Thyroid gland (tissue), 4 donors: ENCODE measurements at regions not wholly inside any gene's neighbourhood (a gene's known extent, or its start where the extent isn't known, plus 50 kb on each side); places are given as distances from the start of the nearest gene placed in this dataset.

Experiments
- DNase-seq, 2 donors: peaks; one replicate each; pipeline ENCODE4 v3.0.0-alpha.2; 2019
- H3K27ac ChIP-seq, 3 donors: fragments of 200-600 bp; sonication (generic); 1 replicate in 2 of 3; 2 replicates in 1 of 3; pipeline ENCODE4 v1.5.1; 2016 to 2019; ENCODE audit warnings: mild to moderate bottlenecking in 1 of 3, moderate library complexity in 1 of 3
- H3K27me3 ChIP-seq: fragments of 200-600 bp; sonication (generic); one replicate; pipeline ENCODE4 v1.5.1; 2019
- H3K36me3 ChIP-seq, 2 donors: fragments of 200-600 bp; sonication (generic); one replicate each; pipeline ENCODE4 v1.5.1; 2016 to 2019
- H3K4me1 ChIP-seq, 2 donors: fragments of 200-600 bp; sonication (generic); one replicate each; pipeline ENCODE4 v1.5.1; 2017 to 2019
- H3K4me3 ChIP-seq, 3 donors: fragments of 200-600 bp; sonication (generic); replicated peaks in 1 of 3; 1 replicate in 2 of 3; 2 replicates in 1 of 3; pipeline ENCODE4 v1.5.1; 2016; ENCODE audit warnings: mild to moderate bottlenecking in 1 of 3
- H3K9me3 ChIP-seq: fragments of 200-600 bp; sonication (generic); one replicate; pipeline ENCODE4 v1.5.1; 2017
- CTCF ChIP-seq, 6 experiments: fragments of 200-600 bp in 3 of 6; fragments of 450-650 bp in 3 of 6; sonication (generic) in 3 of 6; IDR thresholded peaks; one replicate each; pipeline ENCODE4 v1.5.1; 2016 to 2019; ENCODE audit warnings: antibody characterized with exemption in 6 of 6, mild to moderate bottlenecking in 2 of 6, inconsistent platforms in 1 of 6, moderate library complexity in 1 of 6
- POLR2A ChIP-seq, 2 donors: fragments of 450-650 bp; IDR thresholded peaks; one replicate each; pipeline ENCODE4 v1.6.1; 2017; ENCODE audit warnings: antibody characterized with exemption in 2 of 2, mild to moderate bottlenecking in 2 of 2, moderate library complexity in 1 of 2
- WGBS, 2 donors: methylation state at CpG; one replicate each; pipeline ENCODE4 v1.1.5; 2017; 5-methylcytosine and 5-hydroxymethylcytosine counted together
- intact Hi-C: fragments of 100-400 bp; cut with DNase I; formaldehyde crosslinking; loops from one replicate; pipeline ENCODE4 v1.15.1; 2023

- no peak for TF ChIP-seq CTCF (IDR thresholded peaks at IDR 0.05)
- TF ChIP-seq POLR2A (IDR thresholded peaks at IDR 0.05): no peak
- Histone ChIP-seq H3K27me3 (no peaks in the 10 kb centered on the region), H3K27ac (no peak overlapping the region), H3K36me3 (no peaks in the 10 kb centered on the region), H3K4me1 (no peaks in the 10 kb centered on the region), H3K4me3 (no peak overlapping the region), H3K9me3 (no peaks in the 10 kb centered on the region)
- no peak for DNase-seq
- 77 to 84% methylated on average over 3 of the region's 3 CpGs for WGBS, 2 donors
- intact Hi-C loops: no loop called here
Measured at GRCh38 chr5:68352166-68352565, 136.6 kb downstream of the PIK3R1 start.

- Histone ChIP-seq H3K27me3 (no peaks in the 10 kb centered on the region), H3K27ac (no peak overlapping the region), H3K36me3 (no peaks in the 10 kb centered on the region), H3K9me3 (no peaks in the 10 kb centered on the region), H3K4me3 (no peak overlapping the region), H3K4me1 (no peaks in the 10 kb centered on the region)
- WGBS, 2 donors: 93% methylated on average over 5 of the region's 5 CpGs
- no peak for DNase-seq
- no peak for TF ChIP-seq CTCF (IDR thresholded peaks at IDR 0.05)
- no peak for TF ChIP-seq POLR2A (IDR thresholded peaks at IDR 0.05)
- intact Hi-C loops: no loop called here
Measured at GRCh38 chr5:68353605-68354004, 138.0 kb downstream of the PIK3R1 start.

- Histone ChIP-seq H3K27ac (no peak overlapping the region), H3K27me3 (no peaks in the 10 kb centered on the region), H3K36me3 (no peaks in the 10 kb centered on the region), H3K4me3 (no peak overlapping the region), H3K4me1 (no peaks in the 10 kb centered on the region), H3K9me3 (no peaks in the 10 kb centered on the region)
- intact Hi-C loops: no loop called here
- no peak for DNase-seq
- TF ChIP-seq POLR2A (IDR thresholded peaks at IDR 0.05) (no peak), CTCF (IDR thresholded peaks at IDR 0.05) (no peak)
- WGBS, 2 donors: 90 to 96% methylated on average over 5 of the region's 5 CpGs
Measured at GRCh38 chr5:68354315-68354714, 138.8 kb downstream of the PIK3R1 start.

GRCh38 chr5:68356216-68356615 lies 140.7 kb downstream of the PIK3R1 start:
- intact Hi-C loops: no loop called here
- WGBS, 2 donors: 93 to 95% methylated on average over 6 of the region's 6 CpGs

GRCh38 chr5:68356623-68357022 lies 141.1 kb downstream of the PIK3R1 start:
- no peak for DNase-seq
- H3K27me3 ChIP-seq: no peaks in the 10 kb centered on the region
- H3K36me3 ChIP-seq: no peaks in the 10 kb centered on the region
- H3K9me3 ChIP-seq: no peaks in the 10 kb centered on the region
- no peak overlapping the region for H3K4me3 ChIP-seq
- TF ChIP-seq CTCF (IDR thresholded peaks at IDR 0.05) (no peak), POLR2A (IDR thresholded peaks at IDR 0.05) (no peak)
- intact Hi-C loops: no loop called here
- H3K4me1 ChIP-seq: no peaks in the 10 kb centered on the region
- H3K27ac ChIP-seq: no peak overlapping the region
- 91 to 97% methylated on average over 2 of the region's 2 CpGs for WGBS, 2 donors

More at GRCh38 chr5:68356216-68356615, 140.7 kb downstream of the PIK3R1 start:
- H3K4me1 ChIP-seq: no peaks in the 10 kb centered on the region
- no peak overlapping the region for H3K27ac ChIP-seq
- DNase-seq: no peak
- no peak overlapping the region for H3K4me3 ChIP-seq
- H3K36me3 ChIP-seq: no peaks in the 10 kb centered on the region
- TF ChIP-seq POLR2A (IDR thresholded peaks at IDR 0.05) (no peak), CTCF (IDR thresholded peaks at IDR 0.05) (no peak)
- no peaks in the 10 kb centered on the region for H3K9me3 ChIP-seq
- H3K27me3 ChIP-seq: no peaks in the 10 kb centered on the region
